AG09309 (cell line): ENCODE measurements at regions not wholly inside any gene's neighbourhood (a gene's known extent, or its start where the extent isn't known, plus 50 kb on each side); places are given as distances from the start of the nearest gene placed in this dataset.
"Not testable (repeated sequence)": the region's sequence is repeated elsewhere in the genome, so short reads cannot be mapped to it uniquely, and the experiment has no call there.

Experiments used
- DNase-seq: peaks from one replicate; pipeline ENCODE4 v3.0.0-alpha.2; 2010; ENCODE audit warnings: low read depth
- H3K4me3 ChIP-seq: 2 replicates; pipeline ENCODE4 v1.5.1; 2011; ENCODE audit warnings: mild to moderate bottlenecking, low read depth, low read length, moderate library complexity; ENCODE audit not compliant: control insufficient read depth
- TF ChIP-seq, protein P1 (sequence below): IDR thresholded peaks from 2 replicates; pipeline ENCODE4 v1.5.1; 2011; ENCODE audit warnings: mild to moderate bottlenecking, low read depth, low read length, inconsistent platforms; ENCODE audit not compliant: insufficient read depth, control insufficient read depth; ENCODE audit errors: missing control alignments

DNA sequence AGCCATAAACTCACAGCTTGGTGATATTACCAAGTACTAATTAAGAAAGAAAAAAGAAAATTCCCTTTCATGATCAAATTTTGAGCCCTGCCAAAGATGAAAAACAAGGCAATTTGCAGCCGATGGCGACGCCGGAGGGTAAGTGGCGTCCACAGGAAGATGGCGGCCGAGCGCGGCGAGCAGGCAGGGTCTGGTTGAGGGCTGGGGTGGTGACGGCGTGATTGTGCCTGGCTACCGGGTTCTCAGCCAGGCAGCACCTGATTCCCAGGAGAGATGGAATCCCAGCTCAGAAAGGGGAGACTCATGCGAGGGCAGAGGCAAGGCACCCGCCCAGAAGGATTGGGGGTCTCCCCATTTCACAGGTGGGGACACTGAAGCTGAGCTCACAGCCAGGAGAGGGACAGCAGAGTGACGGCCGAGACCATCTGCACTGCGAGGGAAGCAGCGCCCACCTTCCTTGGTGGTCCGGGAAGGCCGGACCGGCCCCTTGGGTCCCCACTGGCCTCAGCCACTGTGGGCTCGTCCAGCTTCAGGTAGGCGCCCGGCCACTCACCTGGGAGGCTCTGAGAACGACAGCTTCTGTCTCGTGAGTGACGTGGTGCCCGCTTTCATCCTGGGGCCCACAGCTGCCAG lies 145.8 kb downstream of the IGLL1 start:
- not testable (repeated sequence) for DNase-seq, H3K4me3 ChIP-seq

DNA sequence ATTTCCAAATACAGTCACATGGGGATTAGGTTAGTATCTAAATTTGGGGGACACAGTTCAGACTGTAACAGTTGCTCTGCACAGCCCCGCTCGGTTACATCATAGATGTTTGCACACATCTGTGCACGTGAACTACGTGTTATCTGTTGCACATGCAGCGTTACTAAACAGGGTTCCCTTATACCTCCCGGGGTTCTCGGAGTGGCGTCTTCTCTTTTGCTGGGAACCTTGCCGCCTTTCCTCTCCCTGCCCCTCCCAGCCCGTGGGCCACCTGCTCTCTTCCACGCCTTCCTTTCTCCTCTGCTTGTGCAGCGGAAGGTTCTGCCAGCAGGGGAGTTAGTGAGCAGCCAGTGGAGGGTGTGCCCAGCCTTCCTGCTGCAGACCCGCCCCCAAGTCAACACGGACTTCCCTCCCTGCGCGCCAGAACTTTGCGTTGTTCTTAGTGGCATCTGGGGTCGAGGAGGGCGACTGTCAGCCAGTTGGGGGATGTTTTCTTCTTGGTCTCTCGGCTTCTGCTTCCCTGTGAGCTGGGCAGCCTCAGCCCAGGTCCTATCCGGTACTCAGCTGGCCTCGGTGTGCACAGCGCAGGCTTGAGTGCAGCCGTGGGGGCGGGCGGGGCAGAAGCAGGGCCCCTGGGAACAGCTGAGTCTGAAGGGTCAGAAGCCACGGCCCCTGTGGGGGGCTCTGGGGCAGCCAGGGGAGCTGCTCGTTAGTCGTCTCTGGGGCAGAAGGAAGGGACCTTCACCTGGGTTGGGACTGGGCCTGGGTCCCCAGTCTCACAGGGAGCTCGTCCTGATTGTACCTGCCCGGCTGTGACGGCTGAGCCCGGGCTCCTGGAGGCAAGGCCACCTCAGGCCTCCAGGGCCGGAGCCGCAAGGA lies 146.7 kb downstream of the IGLL1 start:
- H3K4me3 ChIP-seq, DNase-seq: not testable (repeated sequence)
- TF ChIP-seq, protein P1, sequence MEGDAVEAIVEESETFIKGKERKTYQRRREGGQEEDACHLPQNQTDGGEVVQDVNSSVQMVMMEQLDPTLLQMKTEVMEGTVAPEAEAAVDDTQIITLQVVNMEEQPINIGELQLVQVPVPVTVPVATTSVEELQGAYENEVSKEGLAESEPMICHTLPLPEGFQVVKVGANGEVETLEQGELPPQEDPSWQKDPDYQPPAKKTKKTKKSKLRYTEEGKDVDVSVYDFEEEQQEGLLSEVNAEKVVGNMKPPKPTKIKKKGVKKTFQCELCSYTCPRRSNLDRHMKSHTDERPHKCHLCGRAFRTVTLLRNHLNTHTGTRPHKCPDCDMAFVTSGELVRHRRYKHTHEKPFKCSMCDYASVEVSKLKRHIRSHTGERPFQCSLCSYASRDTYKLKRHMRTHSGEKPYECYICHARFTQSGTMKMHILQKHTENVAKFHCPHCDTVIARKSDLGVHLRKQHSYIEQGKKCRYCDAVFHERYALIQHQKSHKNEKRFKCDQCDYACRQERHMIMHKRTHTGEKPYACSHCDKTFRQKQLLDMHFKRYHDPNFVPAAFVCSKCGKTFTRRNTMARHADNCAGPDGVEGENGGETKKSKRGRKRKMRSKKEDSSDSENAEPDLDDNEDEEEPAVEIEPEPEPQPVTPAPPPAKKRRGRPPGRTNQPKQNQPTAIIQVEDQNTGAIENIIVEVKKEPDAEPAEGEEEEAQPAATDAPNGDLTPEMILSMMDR: peak; percentile 33

DNA sequence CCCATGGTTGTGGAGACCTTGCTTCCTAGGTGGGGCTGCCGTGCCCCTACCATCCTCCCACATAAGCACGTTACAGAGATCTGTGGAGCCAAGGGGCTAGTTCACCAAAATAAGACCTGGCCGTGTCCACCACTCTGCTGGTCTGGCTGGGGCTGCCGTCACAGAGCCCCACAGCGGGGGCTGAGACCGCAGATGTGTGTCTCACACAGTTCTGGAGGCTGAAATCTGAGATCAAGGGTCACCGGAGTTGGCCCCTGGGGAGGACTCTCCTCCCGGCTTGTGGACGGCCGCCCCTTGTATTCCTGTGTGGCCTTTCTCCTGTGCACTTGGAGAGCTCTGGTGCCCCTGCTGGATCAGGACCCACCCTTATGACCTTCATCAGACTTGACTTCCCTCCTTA lies 147.4 kb downstream of the IGLL1 start:
- not testable (repeated sequence) for H3K4me3 ChIP-seq

DNA sequence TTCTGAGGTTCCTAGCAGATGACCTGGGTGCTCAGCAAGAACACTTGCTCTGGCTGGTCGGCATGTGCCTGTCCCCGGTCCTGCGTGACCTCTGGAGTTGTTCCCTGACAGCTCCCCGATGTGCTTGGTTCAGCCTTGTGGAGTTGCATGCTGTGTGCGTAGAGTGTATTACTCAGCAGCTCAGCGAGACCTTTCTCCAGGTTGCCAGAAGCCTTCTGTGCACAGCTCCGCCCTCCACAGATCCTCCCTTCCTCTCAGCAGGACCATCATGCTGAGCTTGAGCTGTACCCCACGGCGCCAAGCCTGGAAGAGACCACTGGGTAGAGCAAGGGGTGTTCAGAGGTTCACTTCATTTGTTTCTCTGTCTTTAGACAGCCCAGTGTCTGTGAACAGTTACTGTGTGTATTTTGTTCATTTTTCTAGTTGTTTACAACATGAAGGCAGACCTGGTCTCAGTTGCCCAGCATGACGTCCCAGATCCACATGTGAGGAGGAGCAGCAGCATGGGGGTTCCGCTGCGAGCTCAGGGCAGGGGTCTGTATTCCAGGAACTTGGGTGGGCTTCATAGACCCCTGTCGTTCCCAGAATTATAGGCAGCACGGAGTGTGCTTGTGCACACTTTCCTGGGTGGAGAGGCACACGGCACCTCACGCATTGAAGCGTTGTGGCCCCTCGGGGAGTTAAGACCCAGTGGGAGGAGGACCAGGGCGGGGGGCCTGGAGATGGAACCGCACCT lies 148.6 kb downstream of the IGLL1 start:
- DNase-seq: no peak
- TF ChIP-seq, protein P1: no peak
- no peak overlapping the region for H3K4me3 ChIP-seq

More for the DNA sequence above, 147.4 kb downstream of the IGLL1 start:
- DNase-seq: not testable (repeated sequence)

DNA sequence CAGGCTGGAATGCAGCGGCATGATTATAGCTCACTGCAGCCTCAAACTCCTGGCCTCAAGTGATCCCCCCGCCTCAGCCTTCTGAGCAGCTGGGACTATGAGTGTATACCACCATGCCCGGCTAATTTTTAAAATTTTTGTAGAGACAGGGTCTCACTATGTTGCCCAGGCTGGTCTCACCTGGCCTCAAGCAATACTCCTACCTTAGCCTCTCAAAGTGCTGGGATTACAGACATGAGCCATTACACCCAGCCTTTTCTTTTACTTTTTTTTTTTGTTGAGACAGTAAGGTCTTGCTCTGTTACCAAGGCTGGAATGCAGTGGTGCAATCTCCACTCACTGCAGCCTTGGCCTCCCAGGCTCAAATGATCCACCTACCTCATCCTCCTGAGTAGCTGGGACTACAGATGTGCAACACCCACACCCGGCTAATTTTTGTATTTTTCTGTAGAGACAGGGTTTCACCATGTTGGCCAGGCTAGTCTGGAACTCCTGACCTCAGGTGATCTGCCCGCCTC lies 155.5 kb downstream of the IGLL1 start:
- not testable (repeated sequence) for DNase-seq, H3K4me3 ChIP-seq

DNA sequence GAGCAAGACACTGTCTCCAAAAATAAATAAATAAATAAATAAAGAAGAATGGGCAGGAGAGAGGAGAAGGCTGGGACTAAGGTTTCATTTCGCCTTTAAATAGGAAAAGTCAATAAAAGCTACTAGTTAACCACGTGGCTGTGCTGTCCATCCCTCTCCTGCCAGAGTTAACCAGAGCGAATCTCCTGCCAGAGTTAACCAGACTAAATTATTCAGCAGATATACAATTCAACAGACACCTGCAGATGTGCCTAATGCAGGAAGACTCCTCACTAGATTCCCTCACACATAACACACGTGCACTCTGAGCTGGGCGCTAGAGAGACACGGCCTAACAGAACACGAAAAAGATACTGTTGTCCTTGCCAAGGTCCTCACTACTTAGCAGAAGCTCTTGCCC lies 156.1 kb downstream of the IGLL1 start:
- H3K4me3 ChIP-seq: no peak overlapping the region
- DNase-seq: no peak
- TF ChIP-seq, protein P1: no peak

DNA sequence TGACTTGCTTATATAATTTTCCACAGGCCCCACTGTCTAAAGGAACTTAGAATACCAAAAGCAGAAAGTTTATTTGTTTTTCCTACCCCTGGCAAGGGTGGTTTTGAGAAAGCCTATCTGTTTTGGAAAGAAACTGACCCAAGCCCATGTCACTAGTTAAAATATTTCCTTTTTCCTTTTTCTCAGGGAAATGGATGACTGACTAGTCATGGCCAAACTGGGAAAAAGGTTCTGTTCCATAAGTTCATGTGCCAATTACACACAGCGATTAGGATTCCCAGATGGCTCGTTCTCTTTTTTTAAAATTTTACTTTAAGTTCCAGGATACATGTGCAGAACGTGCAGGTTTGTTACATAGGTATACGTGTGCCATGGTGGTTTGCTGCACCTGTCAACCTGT lies 157.8 kb downstream of the IGLL1 start:
- H3K4me3 ChIP-seq: not testable (repeated sequence)

DNA sequence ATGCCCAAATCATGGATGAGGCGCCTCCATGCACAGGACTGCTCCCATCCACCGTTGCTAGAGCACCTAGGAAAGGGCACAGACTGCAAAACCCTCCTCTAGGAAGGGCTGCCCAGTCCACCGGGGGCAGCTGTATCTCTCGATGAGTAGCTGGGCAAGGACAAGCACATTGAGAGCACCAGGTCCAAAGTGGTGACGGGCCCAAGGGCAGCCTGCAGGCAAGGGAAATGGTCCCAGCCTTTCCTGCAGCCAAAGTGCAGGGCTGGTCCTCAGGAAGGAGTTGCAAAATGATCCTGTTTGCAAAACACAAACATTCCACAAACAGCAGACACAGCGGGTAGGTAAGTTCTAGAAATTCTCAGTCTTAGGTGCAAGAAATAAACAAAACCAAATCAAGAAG lies 158.8 kb downstream of the IGLL1 start:
- not testable (repeated sequence) for DNase-seq, H3K4me3 ChIP-seq

More for the DNA sequence above, 157.8 kb downstream of the IGLL1 start:
- not testable (repeated sequence) for DNase-seq

DNA sequence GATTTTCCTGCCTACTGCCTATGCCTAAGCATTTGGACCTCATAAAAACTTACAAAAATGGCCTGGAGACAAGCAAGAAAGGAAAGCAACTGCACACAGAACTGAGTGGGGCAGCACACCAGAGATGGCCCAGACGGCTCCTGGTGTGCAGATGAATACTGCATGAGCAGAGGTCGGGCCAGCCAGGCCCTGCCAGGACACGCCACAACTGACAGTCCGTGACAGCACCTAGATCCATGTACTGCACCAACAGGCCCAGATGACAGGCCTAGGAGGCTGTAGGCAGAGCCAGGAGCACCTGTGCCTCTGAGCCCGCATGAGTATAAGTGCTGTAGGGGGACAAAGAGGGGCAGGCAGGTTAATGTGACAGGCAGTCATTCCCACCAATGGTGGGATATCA lies 160.2 kb downstream of the IGLL1 start:
- H3K4me3 ChIP-seq: no peak overlapping the region
- TF ChIP-seq, protein P1: no peak
- no peak for DNase-seq
